ENCODE measurements at regions not wholly inside any gene's neighbourhood (a gene's known extent, or its start where the extent isn't known, plus 50 kb on each side); places are given as distances from the start of the nearest gene placed in this dataset.
"Not testable (repeated sequence)": the region's sequence is repeated elsewhere in the genome, so short reads cannot be mapped to it uniquely, and the experiment has no call there.

DNA sequence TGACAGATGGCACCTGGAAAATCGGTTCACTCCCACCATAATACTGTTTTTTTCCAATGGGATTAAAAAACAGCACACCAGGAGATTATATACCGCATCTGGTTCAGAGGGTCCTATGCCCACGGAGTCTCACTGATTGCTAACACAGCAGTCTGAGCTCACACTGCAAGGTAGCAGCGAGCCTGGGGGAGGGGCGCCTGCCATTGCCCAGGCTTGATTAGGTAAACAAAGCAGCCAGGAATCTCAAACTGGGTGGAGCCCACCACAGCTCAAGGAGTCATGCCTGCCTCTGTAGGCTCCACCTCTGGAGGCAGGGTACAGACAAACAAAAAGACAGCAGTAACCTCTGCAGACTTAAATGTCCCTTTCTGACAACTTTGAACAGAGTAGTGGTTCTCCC lies 240.9 kb downstream of the OR4A47 start:
- intact Hi-C loops (cut with micrococcal nuclease); H3K4me2 ChIP-seq (ENCODE audit: low read depth, low read length); H3K9me3 ChIP-seq (ENCODE audit: control insufficient read depth, insufficient read depth, low read length); H2AFZ ChIP-seq (replicated peaks; ENCODE audit: low read length, poor library complexity); H3K4ac ChIP-seq (ENCODE audit: low read depth, low read length); H3K4me1 ChIP-seq (ENCODE audit: control insufficient read depth, insufficient read depth, low read length); H3K14ac ChIP-seq (replicated peaks; ENCODE audit: low read depth, low read length); H2BK120ac ChIP-seq (ENCODE audit: low read depth, low read length); H2BK5ac ChIP-seq (ENCODE audit: low read depth, low read length, poor library complexity, severe bottlenecking); H3K9me1 ChIP-seq (ENCODE audit: insufficient read depth, low read length); H2BK20ac ChIP-seq (ENCODE audit: low read depth, low read length); in situ Hi-C loops (cut with MboI; ENCODE audit: low sequenced_read_pairs); H3K56ac ChIP-seq (ENCODE audit: extremely low read depth, insufficient read depth, low read length); H3K36me3 ChIP-seq (ENCODE audit: control insufficient read depth, insufficient read depth, low read length); H3K23ac ChIP-seq (ENCODE audit: low read depth, low read length); BruUV-seq (replicated peaks); H2AK5ac ChIP-seq (ENCODE audit: low read depth, low read length); H3K27ac ChIP-seq (ENCODE audit: insufficient read depth, low read length); H2AK9ac ChIP-seq (replicated peaks; ENCODE audit: low read depth, low read length, poor library complexity); H3K79me1 ChIP-seq (ENCODE audit: low read depth in 1 of 2, low read length in 2 of 2); H4K5ac ChIP-seq (ENCODE audit: low read depth, low read length); H4K8ac ChIP-seq (ENCODE audit: low read depth in 2 of 2, low read length in 2 of 2); DNase-seq; H4K20me1 ChIP-seq (ENCODE audit: insufficient read depth, low read length); CTCF ChIA-PET; H2BK15ac ChIP-seq (ENCODE audit: low read depth, low read length); H3K9ac ChIP-seq (ENCODE audit: low read depth, low read length); H3K27me3 ChIP-seq (ENCODE audit: control insufficient read depth, insufficient read depth, low read length); H3K4me3 ChIP-seq (ENCODE audit: insufficient read depth, low read depth, low read length); H4K91ac ChIP-seq (ENCODE audit: insufficient read depth, low read depth, low read length); ATAC-seq (ENCODE audit: low read depth); H3K18ac ChIP-seq (ENCODE audit: low read depth, low read length); dilution Hi-C loops (cut with HindIII; ENCODE audit: low sequenced_read_pairs, unreplicated experiment); POLR2A ChIA-PET (ENCODE audit: unreplicated experiment): not testable (repeated sequence)
- WGBS, 2 experiments (ENCODE audit: extremely low coverage in 2 of 2, insufficient read length in 1 of 2), result 27% methylated on average over 5 of the region's 5 CpGs; no CpG with 5 or more reads in 1 of the 2 experiments

DNA sequence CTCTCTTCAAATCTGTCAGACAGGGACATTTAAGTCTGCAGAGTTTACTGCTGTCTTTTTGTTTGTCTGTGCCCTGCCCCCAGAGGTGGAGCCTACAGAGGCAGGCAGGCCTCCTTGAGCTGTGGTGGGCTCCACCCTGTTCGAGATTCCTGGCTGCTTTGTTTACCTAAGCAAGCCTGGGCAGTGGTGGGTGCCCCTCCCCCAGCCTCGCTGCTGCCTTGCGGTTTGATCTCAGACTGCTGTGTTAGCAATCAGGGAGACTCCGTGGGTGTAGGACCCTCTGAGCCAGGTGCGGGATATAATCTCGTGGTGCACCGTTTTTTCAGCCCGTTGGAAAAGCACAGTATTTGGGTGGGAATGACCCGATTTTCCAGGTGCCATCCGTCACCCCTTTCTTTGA lies 233.6 kb downstream of the TRIM51G start:
- H3K9me1 ChIP-seq (ENCODE audit: insufficient read depth, low read length); H3K18ac ChIP-seq (ENCODE audit: low read depth, low read length); H3K79me1 ChIP-seq (ENCODE audit: low read depth in 1 of 2, low read length in 2 of 2); in situ Hi-C loops (cut with MboI; ENCODE audit: low sequenced_read_pairs); ATAC-seq (ENCODE audit: low read depth); H4K20me1 ChIP-seq (ENCODE audit: insufficient read depth, low read length); H2AFZ ChIP-seq (replicated peaks; ENCODE audit: low read length, poor library complexity); H3K9me3 ChIP-seq (ENCODE audit: control insufficient read depth, insufficient read depth, low read length); H3K9ac ChIP-seq (ENCODE audit: low read depth, low read length); H2BK15ac ChIP-seq (ENCODE audit: low read depth, low read length); H4K8ac ChIP-seq (ENCODE audit: low read depth in 2 of 2, low read length in 2 of 2); POLR2A ChIA-PET (ENCODE audit: unreplicated experiment); dilution Hi-C loops (cut with HindIII; ENCODE audit: low sequenced_read_pairs, unreplicated experiment); H4K5ac ChIP-seq (ENCODE audit: low read depth, low read length); H4K91ac ChIP-seq (ENCODE audit: insufficient read depth, low read depth, low read length); H3K14ac ChIP-seq (replicated peaks; ENCODE audit: low read depth, low read length); H3K27me3 ChIP-seq (ENCODE audit: control insufficient read depth, insufficient read depth, low read length); H3K36me3 ChIP-seq (ENCODE audit: control insufficient read depth, insufficient read depth, low read length); H2BK120ac ChIP-seq (ENCODE audit: low read depth, low read length); DNase-seq; H3K4me2 ChIP-seq (ENCODE audit: low read depth, low read length); H2BK20ac ChIP-seq (ENCODE audit: low read depth, low read length); H3K27ac ChIP-seq (ENCODE audit: insufficient read depth, low read length); H3K4me1 ChIP-seq (ENCODE audit: control insufficient read depth, insufficient read depth, low read length); BruUV-seq (replicated peaks); H2BK5ac ChIP-seq (ENCODE audit: low read depth, low read length, poor library complexity, severe bottlenecking); H2AK9ac ChIP-seq (replicated peaks; ENCODE audit: low read depth, low read length, poor library complexity); H3K23ac ChIP-seq (ENCODE audit: low read depth, low read length); H2AK5ac ChIP-seq (ENCODE audit: low read depth, low read length); H3K4ac ChIP-seq (ENCODE audit: low read depth, low read length); CTCF ChIA-PET; H3K4me3 ChIP-seq (ENCODE audit: insufficient read depth, low read depth, low read length); H3K56ac ChIP-seq (ENCODE audit: extremely low read depth, insufficient read depth, low read length): not testable (repeated sequence)
- WGBS, 2 experiments (ENCODE audit: extremely low coverage in 2 of 2, insufficient read length in 1 of 2), result no CpG with 5 or more reads among the region's 10 CpGs
- intact Hi-C loops (cut with micrococcal nuclease), result loop anchor here (10.0 kb wide), 1 partner anchor 55 kb away; no protein-coding TSS in a partner anchor
